GM21515 (cell line): ENCODE measurements at regions not wholly inside any gene's neighbourhood (a gene's known extent, or its start where the extent isn't known, plus 50 kb on each side); places are given as distances from the start of the nearest gene placed in this dataset.
"Not testable (repeated sequence)": the region's sequence is repeated elsewhere in the genome, so short reads cannot be mapped to it uniquely, and the experiment has no call there.

Source experiments
- ATAC-seq: cut with Tn5 transposase; IDR thresholded peaks from one replicate; pipeline ENCODE4 v1.9.1; 2021; ENCODE audit not compliant: unreplicated experiment

DNA sequence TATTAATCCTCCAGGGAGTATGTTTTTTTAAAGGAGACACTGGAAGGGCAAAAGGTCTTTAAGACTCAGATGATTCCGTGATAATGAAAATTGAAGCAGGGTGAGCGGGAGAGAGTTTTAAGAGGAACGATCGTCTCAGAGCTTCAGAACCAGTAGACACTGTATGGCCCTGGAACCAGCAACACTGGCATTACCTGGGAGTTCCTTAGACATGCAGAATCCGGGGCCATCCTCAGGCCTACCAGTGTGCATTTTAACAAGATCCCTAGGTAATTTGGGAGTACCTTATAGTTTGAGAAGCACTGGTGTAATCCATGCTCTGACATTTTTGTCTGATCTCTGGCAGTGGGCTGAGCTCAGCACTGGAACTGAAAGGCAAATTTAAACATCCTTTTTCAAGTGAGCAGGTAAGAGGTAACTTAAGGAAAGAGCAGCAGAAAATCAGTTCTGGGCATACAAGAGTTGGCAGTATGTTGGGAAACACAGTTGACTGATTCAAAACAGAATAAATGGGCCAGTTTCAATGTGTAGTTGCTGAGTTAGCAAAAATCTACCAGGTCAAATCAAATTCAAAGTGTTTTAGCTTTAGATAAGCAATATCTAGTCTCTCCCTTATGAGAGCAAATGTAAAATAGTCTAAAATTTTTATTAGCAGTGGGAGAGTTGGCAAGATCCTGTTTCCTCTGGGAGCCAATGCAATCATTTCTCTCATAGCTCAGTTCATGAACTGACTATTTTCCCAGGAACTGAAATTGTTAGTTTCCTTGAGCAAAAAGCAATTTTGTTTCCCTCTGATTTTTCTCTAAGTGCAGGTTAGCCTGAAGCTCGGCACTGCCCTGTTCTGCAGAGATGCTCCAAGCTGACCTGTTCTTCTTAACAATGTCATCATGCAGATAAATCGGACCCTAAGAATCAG lies 97.2 kb upstream of the ELMO1 start:
- no peak for ATAC-seq

DNA sequence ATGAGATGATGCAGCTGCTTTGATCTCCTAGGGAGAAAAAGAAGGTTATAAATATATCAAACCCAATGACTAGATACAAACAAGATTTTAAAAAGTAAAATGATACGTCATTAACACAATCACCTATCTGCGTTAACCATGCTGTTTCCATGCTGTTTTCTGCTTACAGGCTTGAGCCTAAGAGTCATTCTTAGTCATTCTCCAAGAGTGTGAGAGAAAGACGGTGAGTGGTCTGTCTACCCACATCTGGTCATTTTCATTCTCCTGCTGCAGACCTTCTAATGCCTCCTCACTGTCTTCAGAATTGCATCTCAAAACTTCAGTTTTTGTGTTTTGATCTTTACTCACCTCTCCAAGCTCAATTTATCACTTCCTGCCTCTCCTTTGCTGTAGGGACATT lies 98.0 kb upstream of the ELMO1 start:
- no peak for ATAC-seq

DNA sequence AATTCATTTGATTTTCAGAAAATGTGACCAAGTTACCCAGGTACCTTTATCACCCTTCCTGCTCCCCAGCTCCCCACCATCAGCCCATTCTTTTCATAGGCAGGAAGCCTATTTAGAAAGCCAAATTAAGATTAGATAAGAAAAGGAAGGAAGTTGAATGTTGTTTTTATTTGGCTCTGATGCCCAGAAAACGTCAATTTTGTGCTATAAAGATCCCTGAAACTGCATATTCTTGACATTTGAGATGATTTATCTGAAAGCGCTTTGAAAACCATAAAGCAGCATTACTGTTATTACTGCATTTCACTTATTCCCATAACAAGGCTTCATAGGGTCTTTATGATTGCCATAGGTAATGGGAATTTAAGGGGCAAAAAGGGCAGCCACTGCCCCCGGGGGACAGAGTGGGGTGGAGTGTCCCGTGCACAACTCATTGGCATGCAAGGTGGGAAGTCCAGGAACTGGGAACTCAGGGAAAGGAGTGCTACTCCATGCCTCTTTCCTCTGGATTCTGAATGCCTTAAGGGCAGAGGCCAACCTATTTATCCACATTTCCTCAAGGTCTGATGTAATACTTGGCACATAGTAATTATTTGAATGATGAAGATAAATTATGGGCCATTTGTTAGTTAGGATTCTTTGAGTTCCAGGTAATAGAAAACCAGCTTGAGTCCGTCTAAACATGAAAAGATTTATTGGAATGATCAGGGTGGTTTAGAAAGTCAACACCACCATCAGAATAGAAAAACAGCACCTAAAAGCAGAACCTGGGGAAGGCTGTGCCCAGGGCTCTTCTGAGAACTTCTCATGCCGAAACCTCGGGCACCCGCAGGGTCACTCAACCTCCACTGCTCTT lies 100.6 kb upstream of the ELMO1 start:
- ATAC-seq = no peak

- ATAC-seq = no peak
Measured at GRCh38 chr7:37550426-37550825, 101.8 kb upstream of the ELMO1 start.

- ATAC-seq = no peak
Measured at GRCh38 chr7:37550872-37551271, 102.2 kb upstream of the ELMO1 start.

GRCh38 chr7:37552030-37552429 lies 103.4 kb upstream of the ELMO1 start:
- ATAC-seq = no peak

DNA sequence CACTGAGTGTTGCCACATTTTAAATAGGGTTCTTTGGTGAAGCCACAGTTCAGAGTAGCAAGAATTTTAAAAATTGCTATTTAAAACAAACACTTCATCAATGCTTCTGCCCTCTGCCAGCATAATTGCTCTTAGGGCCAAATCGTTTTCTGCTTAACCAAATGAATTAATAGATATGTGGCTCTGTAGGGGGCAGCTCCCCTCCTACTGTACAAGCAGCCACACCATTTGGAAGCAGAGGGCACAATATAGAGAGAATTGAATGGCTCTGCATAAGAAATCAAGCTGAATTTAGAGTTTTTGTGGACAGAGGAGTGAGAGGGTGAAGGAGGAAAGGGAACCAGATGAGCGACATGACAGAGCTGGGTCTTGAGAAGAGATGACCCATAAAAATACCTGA lies 103.8 kb upstream of the ELMO1 start:
- ATAC-seq = not testable (repeated sequence)

DNA sequence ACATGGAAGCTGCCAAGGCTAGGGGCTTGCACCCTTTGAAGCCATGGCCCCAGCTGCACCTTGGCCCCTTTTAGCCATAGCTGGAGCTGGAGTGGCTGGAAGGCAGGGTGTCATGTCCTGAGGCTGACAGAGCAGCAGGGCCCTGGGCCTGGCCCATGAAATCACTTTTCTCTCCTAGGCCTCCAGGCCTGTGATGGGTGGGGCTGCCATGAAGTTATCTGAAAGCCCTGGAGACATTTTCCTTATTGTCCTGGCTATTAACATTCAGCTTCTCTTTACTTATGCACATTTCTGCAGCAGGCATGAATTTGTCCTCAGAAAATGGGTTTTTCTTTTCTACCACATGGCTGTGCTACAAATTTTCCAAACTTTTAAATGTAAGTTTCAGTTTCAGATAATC lies 106.9 kb upstream of the ELMO1 start:
- ATAC-seq = no peak

DNA sequence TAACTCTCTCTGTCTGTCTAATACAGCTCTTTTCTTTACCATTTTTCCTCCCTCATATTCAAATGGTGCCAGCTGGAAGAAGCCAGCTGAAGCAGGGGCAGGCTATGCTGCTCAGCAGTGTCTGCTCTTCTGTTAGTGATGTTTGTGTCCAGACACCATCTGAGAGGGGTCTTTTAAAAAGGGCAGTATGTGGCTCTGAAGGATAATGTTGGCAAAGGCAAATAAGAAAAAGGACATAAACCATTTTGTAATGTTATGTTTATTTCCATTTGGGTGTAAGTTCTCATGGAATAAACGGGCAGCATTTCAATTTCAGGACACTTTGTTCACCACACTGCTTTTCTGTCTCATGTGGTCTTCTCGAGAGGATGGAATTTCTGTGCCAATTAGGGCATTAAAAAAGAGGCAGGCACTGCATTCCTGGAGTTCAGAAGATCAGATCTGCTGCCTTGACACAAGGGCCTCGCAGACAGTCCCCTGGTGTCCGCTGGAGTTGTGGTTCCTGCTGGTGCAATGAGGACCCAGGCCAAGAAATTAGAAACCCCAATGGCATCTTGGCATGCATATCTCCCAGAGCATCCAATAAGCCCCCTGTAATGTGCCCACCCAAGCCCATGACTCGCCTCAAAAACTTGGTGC lies 109.0 kb upstream of the ELMO1 start:
- no peak for ATAC-seq

- no peak for ATAC-seq
Measured at GRCh38 chr7:37558320-37559096, 109.8 kb upstream of the ELMO1 start.

DNA sequence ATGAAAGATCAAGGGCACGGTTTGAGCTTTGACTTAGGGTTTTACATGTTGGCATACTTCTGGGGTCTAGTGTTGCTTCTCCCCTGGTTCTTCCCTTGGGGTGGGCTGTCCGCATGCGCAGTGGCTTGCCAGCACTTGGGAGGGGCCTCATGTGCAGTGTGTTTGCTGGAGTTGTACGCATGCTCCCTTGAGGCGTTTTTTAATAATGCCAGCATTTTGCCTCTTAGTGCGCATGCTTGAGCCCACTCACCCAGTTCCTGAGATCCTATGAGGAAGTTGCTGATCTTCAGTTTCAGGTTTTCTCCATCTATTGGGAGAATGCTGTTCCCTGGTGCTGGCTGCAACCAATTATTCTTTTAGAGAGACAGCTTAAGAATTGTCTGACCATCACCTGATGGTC lies 113.4 kb upstream of the GPR141 start:
- no peak for ATAC-seq

GRCh38 chr7:37571806-37572205 lies 111.8 kb upstream of the GPR141 start:
- no peak for ATAC-seq

DNA sequence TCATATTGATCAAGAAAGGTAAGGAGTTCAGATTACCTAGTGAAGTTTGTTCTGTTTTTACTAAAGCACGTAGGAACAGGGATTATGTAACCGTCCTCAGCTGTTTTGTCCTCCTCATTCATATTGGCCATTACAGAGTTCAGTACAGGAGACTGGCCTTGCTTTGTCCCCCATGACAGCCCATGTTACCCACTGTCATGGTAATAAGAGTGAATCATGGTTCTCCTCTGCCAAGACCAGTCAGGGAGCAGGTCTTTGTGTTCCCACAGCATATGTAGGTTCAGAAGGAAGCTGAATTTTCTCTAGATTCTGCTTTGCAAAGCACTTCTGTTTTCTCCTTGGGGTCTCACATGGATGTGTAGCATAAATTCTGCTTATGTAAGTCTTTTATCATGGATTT lies 106.2 kb upstream of the GPR141 start:
- no peak for ATAC-seq

DNA sequence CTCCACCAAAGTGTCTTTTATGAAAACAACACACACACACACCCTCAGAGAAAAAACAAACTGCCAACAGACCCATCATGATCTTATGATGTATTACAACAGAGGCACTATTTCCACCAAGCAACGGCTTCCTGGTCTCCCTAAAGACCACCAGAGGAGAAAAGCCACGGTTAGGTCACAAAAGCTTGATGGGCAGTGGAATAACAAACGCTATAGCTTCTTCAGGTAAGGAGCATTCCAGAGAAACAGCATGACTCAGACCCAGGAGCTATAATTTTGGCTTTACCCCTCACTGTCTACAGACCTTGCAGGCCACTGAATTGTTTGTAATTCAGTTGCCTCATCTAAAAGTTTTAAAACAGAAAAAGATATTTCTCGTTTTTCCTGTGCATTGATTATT lies 105.7 kb upstream of the GPR141 start:
- no peak for ATAC-seq

DNA sequence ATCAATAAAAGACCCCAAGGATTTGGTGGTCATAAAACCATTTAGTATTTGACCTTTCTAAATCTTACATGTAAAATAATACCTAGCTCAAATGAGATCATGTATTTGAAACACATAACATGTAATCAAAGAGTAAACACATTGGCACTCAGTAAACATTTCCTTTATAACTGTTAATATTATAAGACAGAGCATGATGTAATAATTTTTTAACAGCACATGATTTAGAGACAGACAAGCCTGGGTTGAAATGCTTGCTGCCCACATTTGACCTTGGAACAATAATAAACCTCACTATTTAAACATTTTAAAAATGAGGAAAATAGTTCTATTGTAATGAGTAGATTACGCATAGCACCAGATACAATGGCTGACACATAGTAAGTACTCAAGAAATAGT lies 105.2 kb upstream of the GPR141 start:
- no peak for ATAC-seq

DNA sequence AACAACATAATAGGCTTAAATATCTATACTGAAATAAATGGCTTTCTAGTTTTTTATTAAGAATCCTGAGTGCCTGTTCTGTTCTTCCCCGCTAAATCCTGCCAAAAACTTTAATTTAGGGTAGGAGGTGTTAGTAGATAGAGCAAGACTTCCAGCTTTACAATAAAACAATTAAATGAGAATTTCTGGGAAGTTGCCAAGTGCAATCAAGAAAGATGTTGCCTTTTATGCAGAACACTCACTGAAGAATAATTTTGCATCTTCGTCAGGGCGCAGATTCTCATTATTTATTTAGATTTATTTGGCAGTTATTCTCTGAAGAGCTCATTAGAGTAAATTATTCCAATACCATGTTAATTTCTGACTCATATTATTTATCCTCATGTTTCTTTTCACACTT lies 103.2 kb upstream of the GPR141 start:
- no peak for ATAC-seq

DNA sequence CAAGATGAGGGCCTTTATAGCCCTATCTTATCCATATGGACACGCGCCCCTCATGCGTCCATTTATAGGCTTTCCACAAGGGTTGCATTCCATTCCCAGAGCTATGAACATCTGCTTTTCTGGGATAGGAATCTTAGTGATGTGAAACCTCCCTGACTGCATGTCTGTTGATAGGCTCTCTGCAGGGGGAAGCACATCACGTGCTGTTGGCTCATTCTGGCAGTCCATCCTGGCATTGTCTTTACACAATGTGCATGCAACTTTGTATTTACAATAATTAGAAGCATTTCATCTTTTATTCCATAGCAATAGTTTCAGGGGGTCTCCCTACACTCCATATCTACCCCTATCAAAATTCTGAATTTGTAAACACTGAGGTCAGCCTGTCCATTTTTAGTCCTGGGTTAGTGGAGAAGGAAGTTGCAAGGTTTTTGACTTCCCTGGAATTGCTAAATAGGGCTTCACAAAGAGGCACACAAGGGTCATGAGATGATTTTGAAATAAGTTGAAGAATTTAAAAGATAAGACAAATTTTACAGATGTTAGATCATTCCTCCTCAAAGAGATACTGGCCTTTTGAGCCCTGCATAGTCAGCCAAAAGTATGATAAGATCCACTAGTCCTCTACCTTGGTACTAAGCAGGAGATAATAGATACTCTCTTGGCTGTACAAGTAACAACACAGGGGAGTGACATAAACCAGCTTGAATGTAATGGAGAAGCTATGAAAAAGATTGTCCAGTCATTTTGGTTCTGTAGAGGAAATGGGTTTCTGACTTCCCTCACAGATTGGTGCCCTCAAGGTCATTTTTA lies 98.7 kb upstream of the GPR141 start:
- not testable (repeated sequence) for ATAC-seq

DNA sequence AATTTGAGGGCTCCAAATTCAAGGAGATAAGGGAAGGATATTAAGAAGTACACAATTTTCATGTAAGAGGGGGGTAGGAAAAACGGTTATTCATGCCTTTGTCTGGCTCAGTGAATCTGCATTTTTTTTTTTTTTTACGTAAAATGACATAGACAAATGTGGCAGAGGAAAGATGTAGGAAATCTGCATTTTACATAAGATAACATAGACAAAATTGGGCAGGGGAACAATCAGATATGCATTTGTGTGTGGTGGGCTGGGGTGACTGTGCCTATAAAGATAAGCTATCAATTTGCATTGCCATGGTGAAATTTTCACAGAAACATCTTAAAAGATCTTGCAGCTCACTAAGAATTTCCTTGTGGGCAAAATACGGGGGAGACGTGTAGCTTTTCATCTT lies 92.7 kb upstream of the GPR141 start:
- no peak for ATAC-seq

GRCh38 chr7:37592366-37592765 lies 91.2 kb upstream of the GPR141 start:
- no peak for ATAC-seq

- ATAC-seq = no peak
Measured at GRCh38 chr7:37594602-37595001, 89.0 kb upstream of the GPR141 start.
